HepG2 (cell line): ENCODE measurements at regions not wholly inside any gene's neighbourhood (a gene's known extent, or its start where the extent isn't known, plus 50 kb on each side); places are given as distances from the start of the nearest gene placed in this dataset.

Source experiments
- ATAC-seq: fragments of 200-7000 bp; cut with Tn5 transposase; 3 replicates; pipeline ENCODE4 v1.9.1; 2020; ENCODE audit warnings: mild to moderate bottlenecking, moderate library complexity
- BruUV-seq: library from RNA; stranded (reverse); fragments of 400-500 nt; replicated peaks from 2 replicates; lab custom pipeline; 2021; lab: Mats Ljungman, UMichigan
- CTCF ChIA-PET: fragments of 300-600 bp; formaldehyde crosslinking; extraction: SDS; loops from one replicate; lab custom pipeline; 2021; ENCODE audit warnings: low total read pairs, inconsistent platforms, low intra/inter-chr PET ratio; lab: Yijun Ruan, JAX
- POLR2A ChIA-PET: fragments of 350-600 bp; sonication (Branson Sonifier 250); formaldehyde crosslinking; loops from one replicate; lab custom pipeline; 2020; ENCODE audit warnings: antibody characterized with exemption, inconsistent platforms; lab: Yijun Ruan, JAX
- DNase-seq: peaks from one replicate; pipeline ENCODE4 v3.0.0-alpha.2; 2015; ENCODE audit warnings: low spot score
- FAIRE-seq: peaks from 3 replicates; lab custom pipeline; 2011; peaks lifted over from hg19 to GRCh38; lab: Jason Lieb, UNC
- H2AFZ ChIP-seq: one replicate; pipeline ENCODE4 v1.6.1; 2011; ENCODE audit warnings: low read length, inconsistent platforms
- H3K27ac ChIP-seq: fragments of 300-600 bp; 3 replicates; pipeline ENCODE4 v1.8.0; 2011; ENCODE audit warnings: mixed run types, mild to moderate bottlenecking, mixed read lengths, low read length, inconsistent platforms; ENCODE audit not compliant: insufficient read depth; ENCODE audit errors: extremely low read length
- H3K27me3 ChIP-seq, 2 experiments: fragments of 200-600 bp in 1 of 2; 2 replicates in 1 of 2; 3 replicates in 1 of 2; pipeline versions ENCODE4 v1.6.0 to v1.8.0; 2011; ENCODE audit warnings: low read length in 2 of 2, mild to moderate bottlenecking in 2 of 2, moderate library complexity in 2 of 2, inconsistent platforms in 1 of 2; ENCODE audit not compliant: insufficient read depth in 2 of 2, control insufficient read depth in 1 of 2
- H3K36me3 ChIP-seq, 2 experiments: fragments of 200-600 bp in 1 of 2; replicated peaks in 1 of 2; 2 replicates in 1 of 2; 3 replicates in 1 of 2; pipeline versions ENCODE4 v1.5.1 to v1.8.0; 2011; ENCODE audit warnings: low read length in 2 of 2, inconsistent platforms in 1 of 2; ENCODE audit not compliant: insufficient read depth in 2 of 2, control insufficient read depth in 1 of 2
- H3K4me1 ChIP-seq: 2 replicates; pipeline ENCODE4 v1.5.1; 2012; ENCODE audit warnings: low read length, inconsistent platforms; ENCODE audit not compliant: insufficient read depth
- H3K4me2 ChIP-seq: 2 replicates; pipeline ENCODE4 v1.6.0; 2011; ENCODE audit warnings: low read depth, low read length, inconsistent platforms
- H3K4me3 ChIP-seq, 3 experiments: fragments of 200-600 bp in 1 of 3; sonication (generic), shearing (Covaris generic) in 1 of 3; replicated peaks in 1 of 3; 2 replicates each; pipeline ENCODE4 v1.5.1; 2011 to 2016; ENCODE audit warnings: low read length in 3 of 3, inconsistent platforms in 2 of 3, low read depth in 2 of 3, mild to moderate bottlenecking in 2 of 3, control low read depth in 1 of 3, mixed read lengths in 1 of 3; ENCODE audit not compliant: insufficient read depth in 1 of 3
- H3K79me2 ChIP-seq: one replicate; pipeline ENCODE4 v1.6.1; 2011; ENCODE audit warnings: low read length, inconsistent platforms; ENCODE audit not compliant: insufficient read depth
- H3K9ac ChIP-seq: 2 replicates; pipeline ENCODE4 v1.6.0; 2011; ENCODE audit warnings: mild to moderate bottlenecking, low read depth, low read length, inconsistent platforms; ENCODE audit not compliant: insufficient read depth
- H3K9me3 ChIP-seq: 2 replicates; pipeline ENCODE4 v1.5.1; 2012; ENCODE audit warnings: mild to moderate bottlenecking, low read length
- H4K20me1 ChIP-seq: 2 replicates; pipeline ENCODE4 v1.6.0; 2011; ENCODE audit warnings: inconsistent platforms, mild to moderate bottlenecking, low read length, moderate library complexity; ENCODE audit not compliant: insufficient read depth
- ATM ChIP-seq: fragments of 450-650 bp; IDR thresholded peaks from 2 replicates; pipeline ENCODE4 v1.7.1; 2017; ENCODE audit warnings: mild to moderate bottlenecking, borderline replicate concordance
- FOSL1 ChIP-seq: sonication (generic); formaldehyde crosslinking; IDR thresholded peaks from 2 replicates; pipeline ENCODE4 v1.9.0; 2021; ENCODE audit warnings: missing genetic modification reagents, borderline replicate concordance
- FOXP1 ChIP-seq, 2 experiments: fragments of 450-650 bp in 1 of 2; IDR thresholded peaks; 2 replicates each; pipeline ENCODE4 v1.6.1; 2017 to 2018; ENCODE audit warnings: antibody characterized with exemption in 1 of 2
- GZF1 ChIP-seq: sonication (generic); formaldehyde crosslinking; IDR thresholded peaks from 2 replicates; pipeline ENCODE4 v1.5.1; 2020; ENCODE audit warnings: mild to moderate bottlenecking, missing genetic modification reagents
- HINFP ChIP-seq: sonication (generic); formaldehyde crosslinking; IDR thresholded peaks from 2 replicates; pipeline ENCODE4 v1.4.0; 2020; ENCODE audit warnings: low read depth, mild to moderate bottlenecking, missing genetic modification reagents
- SKI ChIP-seq: fragments of 450-650 bp; IDR thresholded peaks from one replicate; pipeline ENCODE4 v1.6.1; 2018; ENCODE audit warnings: mild to moderate bottlenecking; ENCODE audit not compliant: partially characterized antibody
- SKIL ChIP-seq: sonication (generic); formaldehyde crosslinking; IDR thresholded peaks from 2 replicates; pipeline ENCODE4 v1.8.0; 2022; ENCODE audit warnings: missing genetic modification reagents, mild to moderate bottlenecking, moderate library complexity, borderline replicate concordance
- ZBTB21 ChIP-seq: sonication (generic); formaldehyde crosslinking; IDR thresholded peaks from 2 replicates; pipeline ENCODE4 v1.4.0; 2020; ENCODE audit warnings: missing genetic modification reagents
- ZNF281 ChIP-seq: sonication (generic); formaldehyde crosslinking; IDR thresholded peaks from 2 replicates; pipeline ENCODE4 v1.4.0; 2020; ENCODE audit warnings: missing genetic modification reagents, borderline replicate concordance
- ZNF329 ChIP-seq: sonication (generic); formaldehyde crosslinking; IDR thresholded peaks from 2 replicates; pipeline ENCODE4 v1.9.0; 2021; ENCODE audit warnings: low read depth, mild to moderate bottlenecking, missing genetic modification reagents
- ZNF33B ChIP-seq: sonication (generic); formaldehyde crosslinking; IDR thresholded peaks from 2 replicates; pipeline ENCODE4 v1.5.1; 2020; ENCODE audit warnings: mild to moderate bottlenecking, missing genetic modification reagents
- ZNF512 ChIP-seq: sonication (generic); formaldehyde crosslinking; IDR thresholded peaks from 2 replicates; pipeline ENCODE4 v1.4.0; 2020; ENCODE audit warnings: mild to moderate bottlenecking, missing genetic modification reagents
- WGBS: methylation state at CpG from one replicate; pipeline ENCODE4 v1.1.6; 2017; ENCODE audit warnings: low lambda C conversion rate; 5-methylcytosine and 5-hydroxymethylcytosine counted together
- in situ Hi-C: cut with HindIII; loops from 2 replicates; pipeline ENCODE4 v1.10.0; 2017; ENCODE audit warnings: low pct_unique_long_range_greater_than_20kb; ENCODE audit not compliant: extremely low pct_ligation_motif_present
- intact Hi-C: fragments of 100-400 bp; cut with micrococcal nuclease; formaldehyde crosslinking; loops from one replicate; pipeline ENCODE4 v1.10.0; 2022; ENCODE audit not compliant: unreplicated experiment

GRCh38 chr5:58145397-58145934 is 314.4 kb downstream of the PLK2 start:
- Histone ChIP-seq H3K9ac (no peak overlapping the region), H3K4me1 (no peaks in the 10 kb centered on the region), H3K4me2 (no peak overlapping the region), H3K79me2 (no peaks in the 10 kb centered on the region), H2AFZ (no peak overlapping the region), H3K27me3 (no peaks in the 10 kb centered on the region)
- in situ Hi-C loops, result no loop called here
- no peak for DNase-seq
- no peak for ATAC-seq
- POLR2A ChIA-PET, result no interaction called here
- 23% methylated on average over 11 of the region's 11 CpGs for WGBS
- TF ChIP-seq FOXP1 (IDR thresholded peaks at IDR 0.05) (no peak), FOXP1 (CRISPR knock-in tag; IDR thresholded peaks at IDR 0.05) (no peak), ATM (no peak), SKIL (CRISPR knock-in tag) (no peak), ZNF512 (CRISPR knock-in tag) (no peak), ZNF33B (CRISPR knock-in tag) (no peak), ZBTB21 (CRISPR knock-in tag) (no peak), SKI (no peak), FOSL1 (no peak), HINFP (CRISPR knock-in tag) (no peak), GZF1 (CRISPR knock-in tag) (no peak), ZNF281 (CRISPR knock-in tag) (no peak), ZNF329 (no peak)
- TF ChIP-seq, all 625 proteins: peak for 0
- FAIRE-seq, result no peak
- no TSS peak for BruUV-seq
- CTCF ChIA-PET, result no interaction called here
- Histone ChIP-seq H4K20me1 (no peaks in the 10 kb centered on the region), H3K27ac (no peak overlapping the region), H3K36me3 (no peaks in the 10 kb centered on the region), H3K4me3 (no peak overlapping the region), H3K9me3 (no peaks in the 10 kb centered on the region)
- intact Hi-C loops, result no loop called here
